Panc1 (cell line): ENCODE measurements at regions not wholly inside any gene's neighbourhood (a gene's known extent, or its start where the extent isn't known, plus 50 kb on each side); places are given as distances from the start of the nearest gene placed in this dataset.

ENCODE experiments used
- ATAC-seq: fragments of 200-7000 bp; cut with Tn5 transposase; 2 replicates; pipeline ENCODE4 v1.9.1; 2020; ENCODE audit warnings: mild to moderate bottlenecking, moderate library complexity
- BruUV-seq: library from RNA; stranded (reverse); fragments of 400-500 nt; replicated peaks from 2 replicates; lab custom pipeline; 2021; lab: Mats Ljungman, UMichigan
- CTCF ChIA-PET: fragments of 300-600 bp; sonication (Branson Sonifier 250); formaldehyde crosslinking; loops from one replicate; lab custom pipeline; 2022; ENCODE audit warnings: antibody characterized with exemption; lab: Charles Lee
- POLR2A ChIA-PET: fragments of 300-600 bp; sonication (Branson Sonifier 250); formaldehyde crosslinking; loops from one replicate; lab custom pipeline; 2022; ENCODE audit warnings: antibody characterized with exemption; lab: Charles Lee
- DNase-seq: peaks from one replicate; pipeline ENCODE4 v3.0.0-alpha.2; 2010; ENCODE audit warnings: low read depth, low spot score
- H3K27ac ChIP-seq: 2 replicates; pipeline ENCODE4 v1.5.1; 2011; ENCODE audit warnings: mild to moderate bottlenecking, low read length, inconsistent platforms
- H3K27me3 ChIP-seq: fragments of 200-500 bp; sonication (Bioruptor generic); 2 replicates; pipeline ENCODE4 v1.6.0; 2014; ENCODE audit warnings: low read length, inconsistent platforms; ENCODE audit not compliant: control insufficient read depth, insufficient read depth
- H3K36me3 ChIP-seq: fragments of 200-500 bp; sonication (Bioruptor generic); 2 replicates; pipeline ENCODE4 v1.5.1; 2014; ENCODE audit warnings: inconsistent platforms, mild to moderate bottlenecking, low read length, moderate library complexity; ENCODE audit not compliant: control insufficient read depth, insufficient read depth
- H3K4me1 ChIP-seq: 2 replicates; pipeline ENCODE4 v1.5.1; 2011; ENCODE audit warnings: inconsistent platforms, mild to moderate bottlenecking, low read length, moderate library complexity; ENCODE audit not compliant: control insufficient read depth, insufficient read depth
- H3K4me3 ChIP-seq, 2 experiments: 2 replicates each; pipeline ENCODE4 v1.5.1; 2011 to 2012; ENCODE audit warnings: low read depth in 2 of 2, low read length in 2 of 2, mild to moderate bottlenecking in 2 of 2, inconsistent platforms in 1 of 2, moderate library complexity in 1 of 2
- H3K9me3 ChIP-seq: fragments of 200-500 bp; sonication (Bioruptor generic); 2 replicates; pipeline ENCODE4 v1.5.1; 2014; ENCODE audit warnings: low read depth, mild to moderate bottlenecking, inconsistent platforms, low read length, moderate library complexity; ENCODE audit not compliant: control insufficient read depth, insufficient read depth
- CTCF ChIP-seq: fragments of 450-650 bp; IDR thresholded peaks from 2 replicates; pipeline ENCODE4 v1.5.1; 2017; ENCODE audit warnings: mild to moderate bottlenecking
- POLR2AphosphoS5 ChIP-seq: IDR thresholded peaks from 2 replicates; pipeline ENCODE4 v1.6.1; 2012; ENCODE audit warnings: mild to moderate bottlenecking, low read depth, low read length, moderate library complexity
- REST ChIP-seq, 2 experiments: IDR thresholded peaks; 2 replicates each; pipeline ENCODE4 v1.6.1; 2011 to 2012; ENCODE audit warnings: low read depth in 2 of 2, control low read depth in 1 of 2, low read length in 1 of 2, mild to moderate bottlenecking in 1 of 2, moderate library complexity in 1 of 2; ENCODE audit not compliant: insufficient read depth in 1 of 2
- SIN3A ChIP-seq: IDR thresholded peaks from 2 replicates; pipeline ENCODE4 v1.6.1; 2012; ENCODE audit warnings: low read depth, mild to moderate bottlenecking, low read length, moderate library complexity, borderline replicate concordance; ENCODE audit not compliant: insufficient read depth
- TCF7L2 ChIP-seq: IDR thresholded peaks from 2 replicates; pipeline ENCODE4 v1.6.1; 2011; ENCODE audit warnings: mild to moderate bottlenecking, low read depth, low read length, inconsistent platforms
- in situ Hi-C: cut with HindIII; loops from 2 replicates; pipeline ENCODE4 v1.10.0; 2016; ENCODE audit warnings: low sequenced_read_pairs, low pct_unique_long_range_greater_than_20kb
- intact Hi-C: fragments of 100-400 bp; cut with micrococcal nuclease; formaldehyde crosslinking; loops from one replicate; pipeline ENCODE4 v1.10.0; 2022; ENCODE audit not compliant: unreplicated experiment

GRCh38 chr11:45087900-45088160 lies 58.6 kb upstream of the PRDM11 start:
- TF ChIP-seq CTCF, result no peak
- no peak for TF ChIP-seq POLR2AphosphoS5
- TF ChIP-seq REST (IDR thresholded peaks at IDR 0.05; ENCODE audit: insufficient read depth in 1 of 2, low read depth in 2 of 2, low read length in 1 of 2), result no peak
- TF ChIP-seq TCF7L2, result no peak
- TF ChIP-seq SIN3A, result no peak
- Histone ChIP-seq H3K27me3 (no peaks in the 10 kb centered on the region), H3K4me1 (no peaks in the 10 kb centered on the region), H3K27ac (no peak overlapping the region), H3K4me3 (no peak overlapping the region), H3K36me3 (no peaks in the 10 kb centered on the region), H3K9me3 (no peaks in the 10 kb centered on the region)
- BruUV-seq, result no TSS peak
- ATAC-seq (no peak), DNase-seq (no peak)
- CTCF ChIA-PET, result interaction anchor here (0.5 kb wide), 1 partner anchor 9 kb away, joined by 3 read pairs; no protein-coding TSS in a partner anchor
- in situ Hi-C loops (no loop called here), intact Hi-C loops (no loop called here)
- POLR2A ChIA-PET, result no interaction called here

- Histone ChIP-seq H3K36me3 (no peaks in the 10 kb centered on the region), H3K27me3 (no peaks in the 10 kb centered on the region), H3K9me3 (no peaks in the 10 kb centered on the region), H3K27ac (no peak overlapping the region), H3K4me1 (no peaks in the 10 kb centered on the region), H3K4me3 (no peak overlapping the region)
- BruUV-seq, result no TSS peak
- CTCF ChIA-PET, result no interaction called here
- peak; percentile 29 for ATAC-seq
- no peak for TF ChIP-seq CTCF
- TF ChIP-seq POLR2AphosphoS5, result no peak
- no peak for TF ChIP-seq TCF7L2
- no peak for TF ChIP-seq REST (IDR thresholded peaks at IDR 0.05; ENCODE audit: insufficient read depth in 1 of 2, low read depth in 2 of 2, low read length in 1 of 2)
- no peak for TF ChIP-seq SIN3A
- in situ Hi-C loops, result no loop called here
- DNase-seq, result no peak
- intact Hi-C loops, result no loop called here
- POLR2A ChIA-PET, result no interaction called here
These were observed 57.2 kb upstream of the PRDM11 start for GRCh38 chr11:45089251-45089650.
